ENCODE measurements at regions not wholly inside any gene's neighbourhood (a gene's known extent, or its start where the extent isn't known, plus 50 kb on each side); places are given as distances from the start of the nearest gene placed in this dataset.

- Histone ChIP-seq H3K9me3 (no peaks in the 10 kb centered on the region), H3K36me3 (no peaks in the 10 kb centered on the region), H3K27me3 (no peaks in the 10 kb centered on the region), H3K27ac (no peak overlapping the region), H3K4me3 (no peak overlapping the region), H3K4me1 (no peaks in the 10 kb centered on the region)
- ATAC-seq: no peak
- 21 to 32% methylated on average over 6 of the region's 6 CpGs for WGBS, 2 donors
- no peak for TF ChIP-seq CTCF (IDR thresholded peaks at IDR 0.05)
- FAIRE-seq: no peak
- no peak for DNase-seq
- intact Hi-C loops (cut with DNase I): no loop called here
These were observed 416.8 kb downstream of the TMEM38B start for GRCh38 chr9:106111039-106111730.

- TF ChIP-seq CTCF (IDR thresholded peaks at IDR 0.05): no peak
- FAIRE-seq: no peak
- Histone ChIP-seq H3K36me3 (no peaks in the 10 kb centered on the region), H3K27ac (no peak overlapping the region), H3K4me1 (no peaks in the 10 kb centered on the region), H3K4me3 (no peak overlapping the region), H3K9me3 (no peaks in the 10 kb centered on the region), H3K27me3 (no peaks in the 10 kb centered on the region)
- 72 to 73% methylated on average over 5 of the region's 5 CpGs for WGBS, 2 donors
- ATAC-seq: no peak
- intact Hi-C loops (cut with DNase I): no loop called here
- DNase-seq: no peak
These were observed 418.6 kb downstream of the TMEM38B start for GRCh38 chr9:106112935-106113334.

- no peaks in the 10 kb centered on the region for H3K4me1 ChIP-seq
- H3K27me3 ChIP-seq: no peaks in the 10 kb centered on the region
- ATAC-seq (no peak), FAIRE-seq (no peak), DNase-seq (no peak)
- no peak overlapping the region for H3K27ac ChIP-seq
- no peaks in the 10 kb centered on the region for H3K9me3 ChIP-seq
- H3K4me3 ChIP-seq: no peak overlapping the region
- 50 to 67% methylated on average over 3 of the region's 3 CpGs for WGBS, 2 donors
- intact Hi-C loops (cut with DNase I): no loop called here
- no peaks in the 10 kb centered on the region for H3K36me3 ChIP-seq
- no peak for TF ChIP-seq CTCF (IDR thresholded peaks at IDR 0.05)
These were observed 424.8 kb downstream of the TMEM38B start for GRCh38 chr9:106119176-106119575.

- no peak for FAIRE-seq
- no peaks in the 10 kb centered on the region for H3K27me3 ChIP-seq
- no peak for DNase-seq
- H3K36me3 ChIP-seq: no peaks in the 10 kb centered on the region
- H3K4me1 ChIP-seq: no peaks in the 10 kb centered on the region
- ATAC-seq: no peak
- WGBS, 2 donors: 79 to 91% methylated on average over 10 of the region's 10 CpGs
- H3K9me3 ChIP-seq: no peaks in the 10 kb centered on the region
- TF ChIP-seq CTCF (IDR thresholded peaks at IDR 0.05): no peak
- intact Hi-C loops (cut with DNase I): loop anchor here in 1 of 3 donors (10.0 kb wide), 1 partner anchor 225 kb away; no protein-coding TSS in a partner anchor
- no peak overlapping the region for H3K27ac ChIP-seq
- no peak overlapping the region for H3K4me3 ChIP-seq
These were observed 425.7 kb downstream of the TMEM38B start for GRCh38 chr9:106120071-106120470.

- Histone ChIP-seq H3K9me3 (no peaks in the 10 kb centered on the region), H3K4me1 (no peaks in the 10 kb centered on the region), H3K36me3 (no peaks in the 10 kb centered on the region), H3K27me3 (no peaks in the 10 kb centered on the region), H3K27ac (no peak overlapping the region), H3K4me3 (no peak overlapping the region)
- no peak for ATAC-seq
- intact Hi-C loops (cut with DNase I): loop anchor here in 1 of 3 donors (10.0 kb wide), 1 partner anchor 233 kb away; no protein-coding TSS in a partner anchor
- no peak for DNase-seq
- FAIRE-seq: no peak
- TF ChIP-seq CTCF (IDR thresholded peaks at IDR 0.05): no peak
- 34 to 50% methylated on average over 1 of the region's 1 CpG for WGBS, 2 donors
These were observed 433.4 kb downstream of the TMEM38B start for GRCh38 chr9:106127776-106128175.
